ENCODE measurements at regions not wholly inside any gene's neighbourhood (a gene's known extent, or its start where the extent isn't known, plus 50 kb on each side); places are given as distances from the start of the nearest gene placed in this dataset.

DNA sequence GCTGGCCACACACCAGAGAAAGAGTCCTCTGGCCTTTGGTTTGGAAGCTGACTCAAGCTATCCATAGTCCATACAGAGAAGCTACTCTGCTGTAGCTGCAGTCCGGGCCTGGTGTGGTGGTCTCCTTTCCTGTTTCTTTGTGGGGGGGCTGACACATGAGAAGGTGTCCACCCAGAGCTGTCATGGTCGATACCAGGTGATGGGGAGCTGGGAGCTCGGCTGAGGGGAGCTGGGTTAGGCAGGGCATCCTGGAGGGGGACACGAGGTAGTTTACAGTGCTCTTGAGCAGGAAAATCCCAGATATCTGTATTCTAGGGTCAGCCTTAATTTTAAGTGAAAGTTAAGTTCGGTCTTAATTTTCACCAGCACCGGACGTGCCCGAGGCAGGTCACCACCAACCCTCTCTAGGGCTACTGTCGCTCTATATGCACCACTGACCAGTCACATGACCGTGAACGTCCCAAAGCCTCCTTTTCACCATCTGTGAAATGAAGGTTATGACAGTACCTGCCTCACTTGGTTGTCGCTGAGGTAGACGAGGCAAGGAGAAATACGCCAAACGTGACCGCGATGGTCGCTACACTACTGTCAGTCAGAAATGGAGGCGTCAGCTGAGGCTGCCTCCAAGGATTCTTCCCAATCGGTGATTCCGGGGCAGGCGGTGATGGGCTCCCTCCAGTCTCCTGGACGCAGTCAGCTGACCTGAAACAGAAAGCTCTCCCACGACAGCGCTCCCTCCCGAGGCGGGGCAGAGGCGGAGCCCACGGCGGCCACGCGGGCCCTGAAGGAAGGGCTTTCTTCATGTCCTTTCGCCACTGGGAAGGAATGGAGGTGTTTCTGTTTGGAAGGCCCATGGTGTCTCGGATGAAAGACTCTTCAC is 69.4 kb upstream of the SHH start:
- no peak for TF ChIP-seq POLR2A (IDR thresholded peaks at IDR 0.05)
- TF ChIP-seq, protein P1, sequence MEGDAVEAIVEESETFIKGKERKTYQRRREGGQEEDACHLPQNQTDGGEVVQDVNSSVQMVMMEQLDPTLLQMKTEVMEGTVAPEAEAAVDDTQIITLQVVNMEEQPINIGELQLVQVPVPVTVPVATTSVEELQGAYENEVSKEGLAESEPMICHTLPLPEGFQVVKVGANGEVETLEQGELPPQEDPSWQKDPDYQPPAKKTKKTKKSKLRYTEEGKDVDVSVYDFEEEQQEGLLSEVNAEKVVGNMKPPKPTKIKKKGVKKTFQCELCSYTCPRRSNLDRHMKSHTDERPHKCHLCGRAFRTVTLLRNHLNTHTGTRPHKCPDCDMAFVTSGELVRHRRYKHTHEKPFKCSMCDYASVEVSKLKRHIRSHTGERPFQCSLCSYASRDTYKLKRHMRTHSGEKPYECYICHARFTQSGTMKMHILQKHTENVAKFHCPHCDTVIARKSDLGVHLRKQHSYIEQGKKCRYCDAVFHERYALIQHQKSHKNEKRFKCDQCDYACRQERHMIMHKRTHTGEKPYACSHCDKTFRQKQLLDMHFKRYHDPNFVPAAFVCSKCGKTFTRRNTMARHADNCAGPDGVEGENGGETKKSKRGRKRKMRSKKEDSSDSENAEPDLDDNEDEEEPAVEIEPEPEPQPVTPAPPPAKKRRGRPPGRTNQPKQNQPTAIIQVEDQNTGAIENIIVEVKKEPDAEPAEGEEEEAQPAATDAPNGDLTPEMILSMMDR (IDR thresholded peaks at IDR 0.05): no peak

Data from upper lobe of left lung (tissue), 4 donors.